MCF 10A (cell line): ENCODE measurements at regions not wholly inside any gene's neighbourhood (a gene's known extent, or its start where the extent isn't known, plus 50 kb on each side); places are given as distances from the start of the nearest gene placed in this dataset.

Experiments
- BruUV-seq: library from RNA; stranded (reverse); fragments of 400-500 nt; replicated peaks from 2 replicates; lab custom pipeline; 2021; lab: Mats Ljungman, UMichigan
- CTCF ChIA-PET: fragments of 300-600 bp; sonication (Branson Sonifier 250); formaldehyde crosslinking; extraction: SDS; loops from one replicate; lab custom pipeline; 2021; ENCODE audit warnings: antibody characterized with exemption, inconsistent platforms; lab: Yijun Ruan, JAX
- POLR2A ChIA-PET: fragments of 300-600, 350-650 bp; sonication (Branson Sonifier 250); formaldehyde crosslinking; extraction: SDS; loops from one replicate; lab custom pipeline; 2020; ENCODE audit warnings: antibody characterized with exemption, inconsistent platforms; lab: Yijun Ruan, JAX
- DNase-seq: peaks from one replicate; pipeline ENCODE4 v3.0.0-alpha.2; 2018; ENCODE audit not compliant: unreplicated experiment
- H3K27ac Mint-ChIP-seq: one replicate; pipeline ENCODE4 v1.8.0; 2022; ENCODE audit warnings: mild to moderate bottlenecking, low read depth, mixed read lengths; ENCODE audit not compliant: unreplicated experiment
- H3K27me3 Mint-ChIP-seq: one replicate; pipeline ENCODE4 v1.8.0; 2022; ENCODE audit warnings: mixed read lengths; ENCODE audit not compliant: insufficient read depth, unreplicated experiment
- H3K36me3 Mint-ChIP-seq: one replicate; pipeline ENCODE4 v1.8.0; 2022; ENCODE audit warnings: mild to moderate bottlenecking, moderate library complexity, mixed read lengths; ENCODE audit not compliant: insufficient read depth, unreplicated experiment
- H3K4me1 Mint-ChIP-seq: one replicate; pipeline ENCODE4 v1.8.0; 2022; ENCODE audit warnings: mixed read lengths; ENCODE audit not compliant: insufficient read depth, unreplicated experiment
- H3K4me3 Mint-ChIP-seq: one replicate; pipeline ENCODE4 v1.8.0; 2022; ENCODE audit warnings: mild to moderate bottlenecking, moderate library complexity, mixed read lengths; ENCODE audit not compliant: unreplicated experiment
- H3K9me3 Mint-ChIP-seq: one replicate; pipeline ENCODE4 v1.8.0; 2022; ENCODE audit warnings: mixed read lengths; ENCODE audit not compliant: unreplicated experiment
- intact Hi-C: fragments of 100-400 bp; cut with micrococcal nuclease; formaldehyde crosslinking; loops from 2 replicates; pipeline ENCODE4 v1.14.1; 2022
- TF ChIP-seq, protein P1 (sequence below): fragments of 200-600 bp; IDR thresholded peaks from one replicate; pipeline ENCODE4 v1.8.0; 2022; ENCODE audit warnings: antibody characterized with exemption, mild to moderate bottlenecking; ENCODE audit not compliant: unreplicated experiment

DNA sequence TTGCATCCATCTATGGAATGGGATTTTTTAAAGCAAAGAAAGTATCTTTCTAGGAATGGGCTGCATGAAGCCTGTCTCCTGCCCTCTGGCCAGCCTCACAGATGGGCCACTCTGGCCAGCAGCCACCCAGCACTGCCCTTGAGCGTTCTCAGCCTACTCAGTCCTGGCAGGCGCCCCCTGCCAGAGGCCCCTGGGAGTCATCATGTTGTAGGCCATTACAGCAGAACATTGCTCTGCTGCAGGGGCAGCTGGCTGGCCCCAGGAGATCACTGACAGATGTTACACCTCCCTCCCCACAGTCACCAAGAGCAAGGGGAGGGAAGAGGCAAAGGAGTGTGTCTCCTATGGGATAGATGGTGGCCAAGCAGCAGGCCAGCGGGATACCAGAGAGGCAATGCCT lies 363.7 kb downstream of the NXPE2 start:
- BruUV-seq: no TSS peak
- CTCF ChIA-PET: interaction anchor here (0.6 kb wide), 1 partner anchor 80 kb away, joined by 3 read pairs; no protein-coding TSS in a partner anchor
- Mint-ChIP-seq H3K4me3 (no peak overlapping the region), H3K4me1 (no peaks in the 10 kb centered on the region), H3K36me3 (peaks cover 5% of the 10 kb centered on the region), H3K9me3 (no peaks in the 10 kb centered on the region), H3K27me3 (peaks cover 53% of the 10 kb centered on the region), H3K27ac (no peak overlapping the region)
- TF ChIP-seq, protein P1, sequence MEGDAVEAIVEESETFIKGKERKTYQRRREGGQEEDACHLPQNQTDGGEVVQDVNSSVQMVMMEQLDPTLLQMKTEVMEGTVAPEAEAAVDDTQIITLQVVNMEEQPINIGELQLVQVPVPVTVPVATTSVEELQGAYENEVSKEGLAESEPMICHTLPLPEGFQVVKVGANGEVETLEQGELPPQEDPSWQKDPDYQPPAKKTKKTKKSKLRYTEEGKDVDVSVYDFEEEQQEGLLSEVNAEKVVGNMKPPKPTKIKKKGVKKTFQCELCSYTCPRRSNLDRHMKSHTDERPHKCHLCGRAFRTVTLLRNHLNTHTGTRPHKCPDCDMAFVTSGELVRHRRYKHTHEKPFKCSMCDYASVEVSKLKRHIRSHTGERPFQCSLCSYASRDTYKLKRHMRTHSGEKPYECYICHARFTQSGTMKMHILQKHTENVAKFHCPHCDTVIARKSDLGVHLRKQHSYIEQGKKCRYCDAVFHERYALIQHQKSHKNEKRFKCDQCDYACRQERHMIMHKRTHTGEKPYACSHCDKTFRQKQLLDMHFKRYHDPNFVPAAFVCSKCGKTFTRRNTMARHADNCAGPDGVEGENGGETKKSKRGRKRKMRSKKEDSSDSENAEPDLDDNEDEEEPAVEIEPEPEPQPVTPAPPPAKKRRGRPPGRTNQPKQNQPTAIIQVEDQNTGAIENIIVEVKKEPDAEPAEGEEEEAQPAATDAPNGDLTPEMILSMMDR: no peak
- POLR2A ChIA-PET: interaction anchor here (1.1 kb wide), 1 partner anchor 165 kb away, joined by 3 read pairs; no protein-coding TSS in a partner anchor
- intact Hi-C loops: no loop called here
- no peak for DNase-seq

DNA sequence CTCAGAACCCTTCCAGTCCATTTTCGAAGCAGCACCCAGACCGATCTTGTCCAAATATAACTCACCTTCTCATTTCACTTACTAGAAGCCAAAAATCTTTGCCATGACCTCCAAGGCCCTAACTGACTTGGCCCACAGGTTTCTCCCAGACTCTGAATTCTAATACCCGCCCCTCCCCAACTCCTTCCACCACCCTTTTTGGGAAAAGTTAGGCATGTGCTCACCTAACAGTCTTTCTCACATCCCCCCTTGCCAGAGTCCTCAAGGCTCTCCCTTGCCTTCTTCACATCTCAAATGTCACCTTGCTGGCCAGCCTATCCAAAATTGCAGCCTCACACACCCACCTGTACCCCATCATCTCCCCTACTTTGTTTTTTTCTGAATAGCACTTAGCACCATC lies 369.3 kb downstream of the NXPE2 start:
- Mint-ChIP-seq H3K27me3 (peaks cover 80% of the 10 kb centered on the region), H3K27ac (no peak overlapping the region), H3K9me3 (no peaks in the 10 kb centered on the region), H3K4me1 (no peaks in the 10 kb centered on the region), H3K36me3 (no peaks in the 10 kb centered on the region), H3K4me3 (no peak overlapping the region)
- no peak for DNase-seq
- intact Hi-C loops: no loop called here
- TF ChIP-seq, protein P1: no peak
- CTCF ChIA-PET: no interaction called here
- POLR2A ChIA-PET: no interaction called here
- BruUV-seq: no TSS peak

DNA sequence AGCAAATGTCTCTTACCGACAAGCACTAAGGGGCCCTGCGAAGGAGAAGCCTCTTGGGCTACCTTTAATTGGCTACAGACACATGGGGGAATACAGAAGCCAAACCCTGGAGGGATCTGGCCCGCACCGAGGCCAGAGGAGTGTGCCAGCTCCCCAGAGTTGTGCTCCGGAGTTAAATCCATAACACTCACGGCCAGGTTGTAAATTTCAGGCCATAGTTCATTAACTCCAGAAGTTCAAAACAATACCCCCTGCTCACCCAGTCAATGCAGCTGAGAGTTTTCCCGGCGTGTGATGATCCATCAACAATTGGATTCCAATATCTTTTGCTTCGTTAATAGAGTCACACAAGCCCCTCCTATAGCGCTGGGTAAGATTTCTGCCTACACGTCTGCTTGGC lies 371.5 kb downstream of the NXPE2 start:
- TF ChIP-seq, protein P1: no peak
- no peaks in the 10 kb centered on the region for H3K36me3 Mint-ChIP-seq
- POLR2A ChIA-PET: no interaction called here
- no TSS peak for BruUV-seq
- H3K4me3 Mint-ChIP-seq: no peak overlapping the region
- no peaks in the 10 kb centered on the region for H3K9me3 Mint-ChIP-seq
- intact Hi-C loops: no loop called here
- CTCF ChIA-PET: interaction anchor here (0.7 kb wide), 1 partner anchor 274 kb away, joined by 3 read pairs; no protein-coding TSS in a partner anchor
- peaks cover 7% of the 10 kb centered on the region for H3K4me1 Mint-ChIP-seq
- peaks cover 58% of the 10 kb centered on the region for H3K27me3 Mint-ChIP-seq
- no peak overlapping the region for H3K27ac Mint-ChIP-seq
- DNase-seq: no peak

DNA sequence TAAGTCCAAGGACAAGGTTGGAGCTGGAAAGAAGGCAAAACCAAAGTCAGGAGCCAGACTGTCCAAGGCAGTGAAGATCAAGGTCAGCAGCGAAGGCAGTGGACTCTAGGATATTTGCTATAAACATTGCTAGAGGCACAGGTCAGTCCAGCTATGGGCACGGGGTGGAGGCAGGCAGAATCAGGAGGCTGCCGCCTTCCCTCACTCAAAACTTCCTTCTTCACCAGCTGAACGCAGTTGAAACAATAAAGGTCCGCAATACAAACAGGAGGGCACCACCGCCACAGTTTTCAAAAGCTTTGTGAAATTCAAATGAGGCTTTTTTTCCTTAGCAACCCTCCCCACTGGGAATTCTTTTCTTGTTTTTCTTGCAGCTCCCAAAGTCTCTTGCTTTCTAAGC lies 372.4 kb downstream of the NXPE2 start:
- TF ChIP-seq, protein P1: no peak
- intact Hi-C loops: no loop called here
- ChIA-PET POLR2A (no interaction called here), CTCF (no interaction called here)
- Mint-ChIP-seq H3K4me1 (peaks cover 7% of the 10 kb centered on the region), H3K27me3 (peaks cover 50% of the 10 kb centered on the region), H3K36me3 (no peaks in the 10 kb centered on the region), H3K9me3 (no peaks in the 10 kb centered on the region), H3K4me3 (no peak overlapping the region), H3K27ac (no peak overlapping the region)
- DNase-seq: no peak
- BruUV-seq: no TSS peak
